ENCODE measurements at regions not wholly inside any gene's neighbourhood (a gene's known extent, or its start where the extent isn't known, plus 50 kb on each side); places are given as distances from the start of the nearest gene placed in this dataset.

- H3K4me3 ChIP-seq = no peak overlapping the region
- H3K27me3 ChIP-seq (replicated peaks; ENCODE audit: insufficient read depth) = no peaks in the 10 kb centered on the region
- DNase-seq (ENCODE audit: low spot score) = no peak
- H3K4me1 ChIP-seq (replicated peaks) = no peaks in the 10 kb centered on the region
- TF ChIP-seq POLR2A (IDR thresholded peaks at IDR 0.05) = no peak
- no peak for TF ChIP-seq POLR2AphosphoS5 (IDR thresholded peaks at IDR 0.05)
- no peak for TF ChIP-seq CTCF (IDR thresholded peaks at IDR 0.05)
- no peaks in the 10 kb centered on the region for H3K36me3 ChIP-seq
- no peak overlapping the region for H3K27ac ChIP-seq
- H3K9me3 ChIP-seq = no peaks in the 10 kb centered on the region
- intact Hi-C loops (cut with DNase I) = no loop called here
Observed at GRCh38 chr5:30900367-30900766, 293.1 kb upstream of the CDH6 start.

DNA sequence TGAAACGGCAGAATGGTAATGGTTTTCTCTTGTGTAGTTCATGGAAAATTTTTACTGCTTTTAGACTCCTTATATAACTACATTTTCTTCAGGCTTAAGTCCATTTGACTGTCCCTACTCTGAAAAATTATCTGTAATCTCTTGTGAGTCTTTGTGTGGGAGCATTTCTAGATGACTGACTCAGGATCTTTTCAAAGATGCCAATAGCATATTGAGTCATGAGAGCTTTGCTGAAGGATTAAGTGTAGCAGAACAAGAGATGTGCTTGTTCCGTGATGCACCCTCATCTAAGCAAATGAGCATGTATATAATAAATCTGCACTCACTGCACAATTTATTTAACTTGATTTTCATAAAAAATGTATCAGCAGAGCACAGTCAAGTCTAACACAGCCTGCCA, 298.7 kb upstream of the CDH6 start:
- 76% methylated on average over 2 of the region's 2 CpGs for WGBS
- intact Hi-C loops (cut with DNase I) = no loop called here

DNA sequence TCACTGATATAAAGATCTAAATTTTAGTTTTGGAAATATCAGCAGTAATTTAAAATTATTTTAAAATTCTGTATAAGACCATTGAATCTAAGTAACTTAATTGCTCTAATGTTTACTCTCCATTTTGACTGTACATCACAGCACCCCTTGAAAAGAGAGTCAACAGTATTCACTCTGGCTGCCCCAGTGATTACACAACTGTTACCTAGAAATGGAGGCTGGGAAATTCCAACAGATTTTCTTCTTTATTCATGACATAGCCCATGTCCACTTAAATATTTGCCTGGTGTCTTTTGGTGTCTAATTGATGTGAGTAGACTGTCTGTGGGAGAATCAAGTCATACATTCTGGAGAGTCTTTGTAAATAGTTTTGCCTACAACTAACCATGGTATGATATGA, 301.8 kb upstream of the CDH6 start:
- no peaks in the 10 kb centered on the region for H3K4me1 ChIP-seq (replicated peaks)
- H3K27me3 ChIP-seq (replicated peaks; ENCODE audit: insufficient read depth) = no peaks in the 10 kb centered on the region
- no peak for TF ChIP-seq POLR2A (IDR thresholded peaks at IDR 0.05)
- TF ChIP-seq POLR2AphosphoS5 (IDR thresholded peaks at IDR 0.05) = no peak
- no peak for TF ChIP-seq CTCF (IDR thresholded peaks at IDR 0.05)
- H3K36me3 ChIP-seq = no peaks in the 10 kb centered on the region
- H3K9me3 ChIP-seq = no peaks in the 10 kb centered on the region
- no peak for DNase-seq (ENCODE audit: low spot score)
- intact Hi-C loops (cut with DNase I) = no loop called here
- no peak overlapping the region for H3K27ac ChIP-seq
- no peak overlapping the region for H3K4me3 ChIP-seq

More for the DNA sequence above, 298.7 kb upstream of the CDH6 start:
- Histone ChIP-seq H3K27ac (no peak overlapping the region), H3K4me1 (replicated peaks) (no peaks in the 10 kb centered on the region), H3K9me3 (no peaks in the 10 kb centered on the region), H3K4me3 (no peak overlapping the region), H3K36me3 (no peaks in the 10 kb centered on the region), H3K27me3 (replicated peaks; ENCODE audit: insufficient read depth) (no peaks in the 10 kb centered on the region)
- TF ChIP-seq POLR2A (IDR thresholded peaks at IDR 0.05) = no peak
- TF ChIP-seq CTCF (IDR thresholded peaks at IDR 0.05) = no peak
- no peak for TF ChIP-seq POLR2AphosphoS5 (IDR thresholded peaks at IDR 0.05)
- DNase-seq (ENCODE audit: low spot score) = no peak

DNA sequence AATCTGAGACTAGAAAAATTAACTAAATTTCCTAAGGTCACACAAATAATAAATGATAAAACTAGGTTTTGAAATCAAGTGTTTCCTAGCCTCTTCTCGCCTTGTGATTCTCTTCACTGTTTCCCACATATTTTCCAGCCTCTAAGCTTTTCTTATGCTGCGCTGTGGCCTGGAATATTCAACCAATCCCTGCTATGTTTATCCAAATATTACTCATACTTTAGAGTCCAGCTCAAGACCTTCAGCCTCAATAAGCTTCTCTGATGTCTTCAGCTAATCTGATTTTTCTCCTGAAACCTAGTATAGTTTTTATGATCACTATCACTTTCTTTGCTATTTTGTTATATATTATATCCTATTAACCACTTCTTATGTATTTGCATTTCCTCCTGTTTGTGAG, 303.1 kb upstream of the CDH6 start:
- TF ChIP-seq CTCF (IDR thresholded peaks at IDR 0.05) (no peak), POLR2AphosphoS5 (IDR thresholded peaks at IDR 0.05) (no peak), POLR2A (IDR thresholded peaks at IDR 0.05) (no peak)
- no peak overlapping the region for H3K4me3 ChIP-seq
- WGBS = 70% methylated on average over 2 of the region's 2 CpGs

DNA sequence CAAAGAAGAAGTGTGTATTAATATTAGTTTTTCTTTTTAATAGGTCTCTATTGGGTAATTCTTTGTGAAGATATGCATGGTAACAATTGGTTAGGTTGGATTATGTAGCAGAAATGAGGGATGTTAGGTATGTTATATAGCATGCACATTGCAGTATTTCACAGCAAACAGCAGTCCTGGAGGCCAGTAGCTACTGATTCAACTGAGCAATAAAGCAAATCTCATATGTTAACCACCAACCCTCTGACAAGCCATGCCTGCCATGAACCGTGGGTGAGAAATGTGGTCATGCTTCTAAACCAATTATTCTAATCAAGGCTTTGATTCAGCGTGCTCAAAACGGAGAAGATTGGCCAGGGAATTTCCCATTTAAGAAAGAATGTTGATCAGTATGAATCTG, 313.0 kb upstream of the CDH6 start:
- H3K27me3 ChIP-seq (replicated peaks; ENCODE audit: insufficient read depth) = no peaks in the 10 kb centered on the region
- no peak overlapping the region for H3K27ac ChIP-seq
- H3K4me3 ChIP-seq = no peak overlapping the region
- no peaks in the 10 kb centered on the region for H3K4me1 ChIP-seq (replicated peaks)
- no peaks in the 10 kb centered on the region for H3K9me3 ChIP-seq
- intact Hi-C loops (cut with DNase I) = no loop called here
- 58% methylated on average over 3 of the region's 3 CpGs for WGBS
- no peak for DNase-seq (ENCODE audit: low spot score)
- H3K36me3 ChIP-seq = no peaks in the 10 kb centered on the region
- TF ChIP-seq POLR2A (IDR thresholded peaks at IDR 0.05) = no peak
- TF ChIP-seq POLR2AphosphoS5 (IDR thresholded peaks at IDR 0.05) = no peak
- no peak for TF ChIP-seq CTCF (IDR thresholded peaks at IDR 0.05)

More for the DNA sequence above, 303.1 kb upstream of the CDH6 start:
- no peaks in the 10 kb centered on the region for H3K27me3 ChIP-seq (replicated peaks; ENCODE audit: insufficient read depth)
- H3K27ac ChIP-seq = no peak overlapping the region
- no peak for DNase-seq (ENCODE audit: low spot score)
- H3K4me1 ChIP-seq (replicated peaks) = no peaks in the 10 kb centered on the region
- H3K9me3 ChIP-seq = no peaks in the 10 kb centered on the region
- H3K36me3 ChIP-seq = no peaks in the 10 kb centered on the region
- intact Hi-C loops (cut with DNase I) = no loop called here

Measured in prostate gland (tissue), 2 donors.